Endothelial cell (in vitro differentiated cells): ENCODE measurements at regions not wholly inside any gene's neighbourhood (a gene's known extent, or its start where the extent isn't known, plus 50 kb on each side); places are given as distances from the start of the nearest gene placed in this dataset.

ENCODE experiments used
- DNase-seq: peaks from one replicate; pipeline ENCODE4 v3.0.0; 2021; ENCODE audit warnings: low spot score
- H3K27ac Mint-ChIP-seq: one replicate; pipeline ENCODE4 v1.8.0; 2021; ENCODE audit warnings: mixed read lengths, inconsistent platforms; ENCODE audit not compliant: unreplicated experiment
- H3K27me3 Mint-ChIP-seq: one replicate; pipeline ENCODE4 v1.8.0; 2021; ENCODE audit warnings: mild to moderate bottlenecking, moderate library complexity, mixed read lengths, inconsistent platforms; ENCODE audit not compliant: unreplicated experiment
- H3K36me3 Mint-ChIP-seq: one replicate; pipeline ENCODE4 v1.8.0; 2021; ENCODE audit warnings: mild to moderate bottlenecking, low read depth, mixed read lengths, inconsistent platforms; ENCODE audit not compliant: unreplicated experiment
- H3K4me1 Mint-ChIP-seq: one replicate; pipeline ENCODE4 v1.8.0; 2021; ENCODE audit warnings: mild to moderate bottlenecking, mixed read lengths, inconsistent platforms; ENCODE audit not compliant: unreplicated experiment
- H3K4me3 Mint-ChIP-seq: one replicate; pipeline ENCODE4 v1.8.0; 2021; ENCODE audit warnings: mild to moderate bottlenecking, mixed read lengths, inconsistent platforms; ENCODE audit not compliant: unreplicated experiment
- H3K9me3 Mint-ChIP-seq: one replicate; pipeline ENCODE4 v1.8.0; 2021; ENCODE audit warnings: mixed read lengths, inconsistent platforms; ENCODE audit not compliant: unreplicated experiment
- CTCF ChIP-seq: fragments of 200-600 bp; sonication (generic); IDR thresholded peaks from one replicate; pipeline ENCODE4 v1.5.0; 2021; ENCODE audit warnings: antibody characterized with exemption; ENCODE audit not compliant: unreplicated experiment

DNA sequence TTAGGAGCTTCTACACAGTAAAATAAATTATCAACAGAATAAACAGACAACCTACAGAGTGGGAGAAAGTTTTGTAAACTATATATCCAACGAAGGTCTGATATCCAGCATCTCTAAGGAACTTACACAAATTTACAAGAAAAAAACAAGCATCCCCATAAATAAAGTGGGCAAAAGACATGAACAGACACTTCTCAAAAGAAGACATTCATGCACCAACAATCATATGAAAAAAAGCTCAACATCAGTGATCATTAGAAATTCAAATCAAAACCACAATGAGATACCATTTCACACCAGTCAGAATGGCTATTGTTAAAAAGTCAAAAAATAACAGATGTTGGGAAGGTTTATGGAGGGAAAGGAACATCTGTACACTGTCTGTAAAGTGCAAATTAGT is 526.4 kb upstream of the CAMK1G start:
- Mint-ChIP-seq H3K36me3 (no peaks in the 10 kb centered on the region), H3K9me3 (no peaks in the 10 kb centered on the region), H3K27me3 (no peaks in the 10 kb centered on the region), H3K4me1 (no peaks in the 10 kb centered on the region), H3K27ac (no peak overlapping the region), H3K4me3 (no peak overlapping the region)
- DNase-seq: no peak
- TF ChIP-seq CTCF: no peak

DNA sequence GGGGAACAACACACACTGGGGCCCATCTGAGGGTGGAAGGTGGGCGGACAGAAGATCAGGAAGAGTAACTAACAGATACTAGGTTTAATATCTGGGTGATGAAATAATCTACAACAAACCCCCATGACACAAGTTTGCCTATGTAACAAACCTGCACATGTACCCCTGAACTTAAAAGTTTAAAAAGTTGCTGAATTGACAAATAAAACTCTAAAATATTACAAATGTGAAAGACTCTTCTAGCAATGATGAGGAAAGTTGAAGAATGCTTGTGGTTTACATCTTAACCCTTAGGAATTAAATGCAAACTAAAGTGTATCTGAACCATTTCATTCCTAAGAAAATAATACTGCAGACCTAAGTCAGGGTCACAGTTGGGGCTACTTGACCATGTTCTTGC is 525.6 kb upstream of the CAMK1G start:
- TF ChIP-seq CTCF: no peak
- Mint-ChIP-seq H3K36me3 (no peaks in the 10 kb centered on the region), H3K4me3 (no peak overlapping the region), H3K9me3 (no peaks in the 10 kb centered on the region), H3K27me3 (no peaks in the 10 kb centered on the region), H3K4me1 (no peaks in the 10 kb centered on the region), H3K27ac (no peak overlapping the region)
- DNase-seq: no peak

GRCh38 chr1:209059376-209059775 is 524.1 kb upstream of the CAMK1G start:
- Mint-ChIP-seq H3K27ac (no peak overlapping the region), H3K9me3 (no peaks in the 10 kb centered on the region)
- DNase-seq: no peak

GRCh38 chr1:209059981-209060380 is 523.5 kb upstream of the CAMK1G start:
- Mint-ChIP-seq H3K4me3 (no peak overlapping the region), H3K9me3 (no peaks in the 10 kb centered on the region), H3K27me3 (peaks cover 1% of the 10 kb centered on the region), H3K27ac (no peak overlapping the region), H3K36me3 (no peaks in the 10 kb centered on the region), H3K4me1 (no peaks in the 10 kb centered on the region)
- DNase-seq: no peak
- no peak for TF ChIP-seq CTCF

More at GRCh38 chr1:209059376-209059775, 524.1 kb upstream of the CAMK1G start:
- no peak for TF ChIP-seq CTCF
- Mint-ChIP-seq H3K4me1 (no peaks in the 10 kb centered on the region), H3K4me3 (no peak overlapping the region), H3K36me3 (no peaks in the 10 kb centered on the region), H3K27me3 (peaks cover 1% of the 10 kb centered on the region)

DNA sequence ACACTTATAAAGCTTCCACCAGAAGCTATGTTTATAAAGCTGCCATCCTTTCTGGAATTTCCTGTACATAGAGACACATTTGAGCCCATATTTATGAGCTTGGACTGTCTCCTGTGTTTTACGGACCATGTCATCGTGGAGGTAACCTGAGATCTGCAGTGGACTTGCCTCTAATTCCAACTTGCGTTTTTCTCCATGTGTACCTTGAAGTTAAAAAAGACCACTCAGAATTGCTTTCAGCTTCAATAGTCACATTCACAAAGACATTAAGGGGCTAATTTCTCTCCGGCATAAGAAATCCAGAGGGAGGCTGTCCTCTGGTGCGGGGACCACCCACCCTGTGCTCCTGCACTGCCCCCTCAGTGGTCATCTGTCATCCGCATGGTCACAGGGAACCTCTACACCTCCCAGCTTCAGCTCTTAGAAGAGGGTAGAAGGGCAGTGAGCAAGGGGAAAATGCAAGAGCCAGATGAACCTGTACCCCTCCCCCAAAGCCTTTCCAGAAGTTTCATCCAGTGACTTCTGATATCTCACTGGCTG is 521.4 kb upstream of the CAMK1G start:
- no peaks in the 10 kb centered on the region for H3K36me3 Mint-ChIP-seq
- H3K4me3 Mint-ChIP-seq: no peak overlapping the region
- H3K27ac Mint-ChIP-seq: no peak overlapping the region
- H3K9me3 Mint-ChIP-seq: no peaks in the 10 kb centered on the region
- TF ChIP-seq CTCF: no peak
- H3K27me3 Mint-ChIP-seq: peaks cover 1% of the 10 kb centered on the region
- DNase-seq: no peak
- H3K4me1 Mint-ChIP-seq: no peaks in the 10 kb centered on the region
